ENCODE measurements at regions not wholly inside any gene's neighbourhood (a gene's known extent, or its start where the extent isn't known, plus 50 kb on each side); places are given as distances from the start of the nearest gene placed in this dataset.

- Histone ChIP-seq H3K36me3 (ENCODE audit: control insufficient read depth, insufficient read depth, low read length) (no peaks in the 10 kb centered on the region), H3K27ac (ENCODE audit: low read depth, low read length) (no peak overlapping the region), H3K27me3 (ENCODE audit: control insufficient read depth, insufficient read depth, low read length, poor library complexity, severe bottlenecking) (no peaks in the 10 kb centered on the region), H3K9me3 (ENCODE audit: control insufficient read depth, low read length) (peaks cover 27% of the 10 kb centered on the region), H3K9ac (ENCODE audit: extremely low read depth, low read length, poor library complexity, severe bottlenecking) (no peak overlapping the region), H3K4me1 (ENCODE audit: control insufficient read depth, insufficient read depth, low read length) (no peaks in the 10 kb centered on the region), H3K4me3 (ENCODE audit: low read length) (no peak overlapping the region)
- no peaks in the 10 kb centered on the region for H3K27me3 Mint-ChIP-seq (ENCODE audit: insufficient read depth)
- no peak for TF ChIP-seq CTCF (conservative IDR thresholded peaks at IDR 0.05)
- peaks cover 2% of the 10 kb centered on the region for H3K36me3 Mint-ChIP-seq (ENCODE audit: low read depth)
- H3K4me3 Mint-ChIP-seq: no peak overlapping the region
- no peaks in the 10 kb centered on the region for H3K4me1 Mint-ChIP-seq
- peaks cover 31% of the 10 kb centered on the region for H3K9me3 Mint-ChIP-seq
- no peak overlapping the region for H3K27ac Mint-ChIP-seq
- DNase-seq: no peak
- 89 to 100% methylated on average over 2 to 4 of the region's 4 CpGs for WGBS, 2 experiments (ENCODE audit: insufficient coverage in 1 of 2, insufficient read length in 1 of 2)
Measured at GRCh38 chr4:164538097-164538496, 215.8 kb upstream of the SMIM31 start.

- H3K9me3 Mint-ChIP-seq: peaks cover 34% of the 10 kb centered on the region
- H3K27me3 Mint-ChIP-seq (ENCODE audit: insufficient read depth): no peaks in the 10 kb centered on the region
- no peaks in the 10 kb centered on the region for H3K4me1 Mint-ChIP-seq
- DNase-seq: no peak
- Histone ChIP-seq H3K9me3 (ENCODE audit: control insufficient read depth, low read length) (peaks cover 27% of the 10 kb centered on the region), H3K4me1 (ENCODE audit: control insufficient read depth, insufficient read depth, low read length) (no peaks in the 10 kb centered on the region), H3K4me3 (ENCODE audit: low read length) (no peak overlapping the region), H3K27me3 (ENCODE audit: control insufficient read depth, insufficient read depth, low read length, poor library complexity, severe bottlenecking) (no peaks in the 10 kb centered on the region), H3K27ac (ENCODE audit: low read depth, low read length) (no peak overlapping the region), H3K9ac (ENCODE audit: extremely low read depth, low read length, poor library complexity, severe bottlenecking) (no peak overlapping the region), H3K36me3 (ENCODE audit: control insufficient read depth, insufficient read depth, low read length) (no peaks in the 10 kb centered on the region)
- peaks cover 2% of the 10 kb centered on the region for H3K36me3 Mint-ChIP-seq (ENCODE audit: low read depth)
- WGBS, 2 experiments (ENCODE audit: insufficient coverage in 1 of 2, insufficient read length in 1 of 2): 96 to 100% methylated on average over 1 to 2 of the region's 2 CpGs
- no peak overlapping the region for H3K27ac Mint-ChIP-seq
- TF ChIP-seq CTCF (conservative IDR thresholded peaks at IDR 0.05): no peak
- no peak overlapping the region for H3K4me3 Mint-ChIP-seq
Measured at GRCh38 chr4:164540987-164541386, 212.9 kb upstream of the SMIM31 start.

- TF ChIP-seq CTCF (conservative IDR thresholded peaks at IDR 0.05): no peak
- no peak overlapping the region for H3K4me3 Mint-ChIP-seq
- no peak overlapping the region for H3K9ac ChIP-seq (ENCODE audit: extremely low read depth, low read length, poor library complexity, severe bottlenecking)
- no peak overlapping the region for H3K27ac ChIP-seq (ENCODE audit: low read depth, low read length)
- no peak for DNase-seq
- peaks cover 2% of the 10 kb centered on the region for H3K36me3 Mint-ChIP-seq (ENCODE audit: low read depth)
- H3K9me3 Mint-ChIP-seq: peaks cover 34% of the 10 kb centered on the region
- H3K27me3 ChIP-seq (ENCODE audit: control insufficient read depth, insufficient read depth, low read length, poor library complexity, severe bottlenecking): no peaks in the 10 kb centered on the region
- H3K4me1 ChIP-seq (ENCODE audit: control insufficient read depth, insufficient read depth, low read length): no peaks in the 10 kb centered on the region
- WGBS, 2 experiments (ENCODE audit: insufficient coverage in 1 of 2, insufficient read length in 1 of 2): 85 to 100% methylated on average over 1 of the region's 1 CpG
- no peaks in the 10 kb centered on the region for H3K27me3 Mint-ChIP-seq (ENCODE audit: insufficient read depth)
- peaks cover 27% of the 10 kb centered on the region for H3K9me3 ChIP-seq (ENCODE audit: control insufficient read depth, low read length)
- H3K4me3 ChIP-seq (ENCODE audit: low read length): no peak overlapping the region
- no peaks in the 10 kb centered on the region for H3K4me1 Mint-ChIP-seq
- H3K27ac Mint-ChIP-seq: no peak overlapping the region
- no peaks in the 10 kb centered on the region for H3K36me3 ChIP-seq (ENCODE audit: control insufficient read depth, insufficient read depth, low read length)
Measured at GRCh38 chr4:164542431-164542830, 211.5 kb upstream of the SMIM31 start.
